ENCODE measurements at regions not wholly inside any gene's neighbourhood (a gene's known extent, or its start where the extent isn't known, plus 50 kb on each side); places are given as distances from the start of the nearest gene placed in this dataset.

DNA sequence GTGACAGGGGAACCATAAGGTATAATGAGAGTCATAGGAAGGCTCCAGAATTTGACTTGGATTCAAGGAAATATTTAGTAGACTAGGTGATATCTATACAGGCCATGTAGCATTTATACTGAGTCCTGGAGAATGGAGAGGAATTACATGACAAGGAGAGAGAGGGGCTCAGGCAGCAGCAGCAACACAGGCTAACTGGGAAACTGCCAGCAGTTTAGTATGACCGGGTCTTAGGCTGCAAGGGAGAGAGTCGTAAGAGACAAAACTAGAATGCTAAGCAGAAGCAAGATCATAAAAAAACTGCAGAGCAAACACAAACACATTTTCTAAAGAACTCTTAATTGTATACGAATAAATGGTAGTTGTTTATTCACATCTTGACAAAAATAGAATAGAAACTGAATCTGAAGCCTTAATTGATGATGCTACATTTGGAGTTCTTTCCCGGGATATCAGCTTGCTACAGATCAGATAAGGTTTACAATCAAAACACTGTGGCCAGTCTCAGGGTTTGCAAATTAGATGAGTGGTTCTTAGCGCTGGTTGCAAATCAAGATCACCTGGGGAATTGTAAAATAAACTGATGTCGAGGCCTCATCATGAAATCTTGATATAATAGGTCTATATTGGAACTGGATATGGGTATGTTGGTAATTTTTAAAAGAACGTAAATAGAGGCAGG lies 480.0 kb upstream of the C9orf72 start:
- H3K79me2 ChIP-seq (ENCODE audit: insufficient read depth, low read length) = no peaks in the 10 kb centered on the region
- POLR2A ChIA-PET = no interaction called here
- TF ChIP-seq ZBTB25 (CRISPR knock-in tag; IDR thresholded peaks at IDR 0.05) = no peak
- no peak for TF ChIP-seq HIC2 (CRISPR knock-in tag; IDR thresholded peaks at IDR 0.05; ENCODE audit: low read depth)
- no peak for TF ChIP-seq ZUFSP (CRISPR knock-in tag; IDR thresholded peaks at IDR 0.05; ENCODE audit: borderline replicate concordance)
- no peak for TF ChIP-seq TCF7L2 (IDR thresholded peaks at IDR 0.05; ENCODE audit: low read depth, low read length)
- no peak for TF ChIP-seq ZBTB8A (CRISPR knock-in tag; IDR thresholded peaks at IDR 0.05; ENCODE audit: borderline replicate concordance, low read depth)
- TF ChIP-seq RELA (CRISPR knock-in tag; IDR thresholded peaks at IDR 0.05) = no peak
- TF ChIP-seq, protein P1, sequence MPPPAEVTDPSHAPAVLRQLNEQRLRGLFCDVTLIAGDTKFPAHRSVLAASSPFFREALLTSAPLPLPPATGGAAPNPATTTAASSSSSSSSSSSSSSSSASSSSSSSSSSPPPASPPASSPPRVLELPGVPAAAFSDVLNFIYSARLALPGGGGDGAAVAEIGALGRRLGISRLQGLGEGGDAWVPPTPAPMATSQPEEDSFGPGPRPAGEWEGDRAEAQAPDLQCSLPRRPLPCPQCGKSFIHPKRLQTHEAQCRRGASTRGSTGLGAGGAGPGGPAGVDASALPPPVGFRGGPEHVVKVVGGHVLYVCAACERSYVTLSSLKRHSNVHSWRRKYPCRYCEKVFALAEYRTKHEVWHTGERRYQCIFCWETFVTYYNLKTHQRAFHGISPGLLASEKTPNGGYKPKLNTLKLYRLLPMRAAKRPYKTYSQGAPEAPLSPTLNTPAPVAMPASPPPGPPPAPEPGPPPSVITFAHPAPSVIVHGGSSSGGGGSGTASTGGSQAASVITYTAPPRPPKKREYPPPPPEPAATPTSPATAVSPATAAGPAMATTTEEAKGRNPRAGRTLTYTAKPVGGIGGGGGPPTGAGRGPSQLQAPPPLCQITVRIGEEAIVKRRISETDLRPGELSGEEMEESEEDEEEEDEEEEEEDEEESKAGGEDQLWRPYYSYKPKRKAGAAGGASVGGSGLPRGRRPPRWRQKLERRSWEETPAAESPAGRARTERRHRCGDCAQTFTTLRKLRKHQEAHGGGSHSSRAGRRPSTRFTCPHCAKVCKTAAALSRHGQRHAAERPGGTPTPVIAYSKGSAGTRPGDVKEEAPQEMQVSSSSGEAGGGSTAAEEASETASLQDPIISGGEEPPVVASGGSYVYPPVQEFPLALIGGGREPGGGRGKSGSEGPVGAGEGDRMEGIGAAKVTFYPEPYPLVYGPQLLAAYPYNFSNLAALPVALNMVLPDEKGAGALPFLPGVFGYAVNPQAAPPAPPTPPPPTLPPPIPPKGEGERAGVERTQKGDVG (CRISPR knock-in tag; IDR thresholded peaks at IDR 0.05; ENCODE audit: borderline replicate concordance) = no peak
- TF ChIP-seq, protein P2, sequence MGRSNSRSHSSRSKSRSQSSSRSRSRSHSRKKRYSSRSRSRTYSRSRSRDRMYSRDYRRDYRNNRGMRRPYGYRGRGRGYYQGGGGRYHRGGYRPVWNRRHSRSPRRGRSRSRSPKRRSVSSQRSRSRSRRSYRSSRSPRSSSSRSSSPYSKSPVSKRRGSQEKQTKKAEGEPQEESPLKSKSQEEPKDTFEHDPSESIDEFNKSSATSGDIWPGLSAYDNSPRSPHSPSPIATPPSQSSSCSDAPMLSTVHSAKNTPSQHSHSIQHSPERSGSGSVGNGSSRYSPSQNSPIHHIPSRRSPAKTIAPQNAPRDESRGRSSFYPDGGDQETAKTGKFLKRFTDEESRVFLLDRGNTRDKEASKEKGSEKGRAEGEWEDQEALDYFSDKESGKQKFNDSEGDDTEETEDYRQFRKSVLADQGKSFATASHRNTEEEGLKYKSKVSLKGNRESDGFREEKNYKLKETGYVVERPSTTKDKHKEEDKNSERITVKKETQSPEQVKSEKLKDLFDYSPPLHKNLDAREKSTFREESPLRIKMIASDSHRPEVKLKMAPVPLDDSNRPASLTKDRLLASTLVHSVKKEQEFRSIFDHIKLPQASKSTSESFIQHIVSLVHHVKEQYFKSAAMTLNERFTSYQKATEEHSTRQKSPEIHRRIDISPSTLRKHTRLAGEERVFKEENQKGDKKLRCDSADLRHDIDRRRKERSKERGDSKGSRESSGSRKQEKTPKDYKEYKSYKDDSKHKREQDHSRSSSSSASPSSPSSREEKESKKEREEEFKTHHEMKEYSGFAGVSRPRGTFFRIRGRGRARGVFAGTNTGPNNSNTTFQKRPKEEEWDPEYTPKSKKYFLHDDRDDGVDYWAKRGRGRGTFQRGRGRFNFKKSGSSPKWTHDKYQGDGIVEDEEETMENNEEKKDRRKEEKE (IDR thresholded peaks at IDR 0.05) = no peak
- TF ChIP-seq NFYB (CRISPR knock-in tag; IDR thresholded peaks at IDR 0.05) = no peak
- TF ChIP-seq KLF12 (CRISPR knock-in tag; IDR thresholded peaks at IDR 0.05; ENCODE audit: borderline replicate concordance) = no peak
- no peak for TF ChIP-seq RAD51 (IDR thresholded peaks at IDR 0.05; ENCODE audit: borderline replicate concordance)
- TF ChIP-seq ETV5 (CRISPR knock-in tag; IDR thresholded peaks at IDR 0.05; ENCODE audit: borderline replicate concordance) = no peak

More for the DNA sequence above, 480.0 kb upstream of the C9orf72 start:
- Histone ChIP-seq H3K27ac (ENCODE audit: extremely low read length, insufficient read depth, low read length) (no peak overlapping the region), H3K36me3 (replicated peaks in 1 of 2; ENCODE audit: control insufficient read depth in 1 of 2, insufficient read depth in 2 of 2, low read length in 2 of 2) (no peaks in the 10 kb centered on the region), H3K27me3 (ENCODE audit: control insufficient read depth in 1 of 2, insufficient read depth in 2 of 2, low read length in 2 of 2) (no peaks in the 10 kb centered on the region), H2AFZ (ENCODE audit: low read length) (no peak overlapping the region), H3K4me1 (ENCODE audit: insufficient read depth, low read length) (no peaks in the 10 kb centered on the region), H4K20me1 (ENCODE audit: insufficient read depth, low read length) (no peaks in the 10 kb centered on the region), H3K9ac (ENCODE audit: insufficient read depth, low read depth, low read length) (no peak overlapping the region), H3K9me3 (ENCODE audit: low read length) (no peaks in the 10 kb centered on the region), H3K4me2 (ENCODE audit: low read depth, low read length) (no peak overlapping the region), H3K4me3 (replicated peaks in 1 of 3; ENCODE audit: insufficient read depth in 1 of 3, low read depth in 2 of 3, low read length in 3 of 3) (no peak overlapping the region)
- no peak for DNase-seq (ENCODE audit: low spot score)
- intact Hi-C loops (cut with micrococcal nuclease; ENCODE audit: unreplicated experiment) = no loop called here
- in situ Hi-C loops (cut with HindIII; ENCODE audit: extremely low pct_ligation_motif_present, low pct_unique_long_range_greater_than_20kb) = loop anchor here (25.0 kb wide), 1 partner anchor 716 kb away; no protein-coding TSS in a partner anchor
- WGBS (ENCODE audit: low lambda C conversion rate) = 1% methylated on average over 7 of the region's 7 CpGs
- no peak for FAIRE-seq
- BruUV-seq (replicated peaks) = no TSS peak
- CTCF ChIA-PET (ENCODE audit: low intra/inter-chr PET ratio, low total read pairs) = no interaction called here
- no peak for ATAC-seq
